Mesothelial cell of epicardium (in vitro differentiated cells): ENCODE measurements at regions not wholly inside any gene's neighbourhood (a gene's known extent, or its start where the extent isn't known, plus 50 kb on each side); places are given as distances from the start of the nearest gene placed in this dataset.

ENCODE experiments used
- DNase-seq, 2 experiments: peaks; one replicate each; pipeline ENCODE4 v3.0.0; 2021; ENCODE audit warnings: low spot score in 2 of 2; ENCODE audit not compliant: unreplicated experiment in 2 of 2
- H3K27ac Mint-ChIP-seq: 2 replicates; pipeline ENCODE4 v1.8.0; 2021; ENCODE audit warnings: mixed read lengths
- H3K27me3 Mint-ChIP-seq: 2 replicates; pipeline ENCODE4 v1.8.0; 2021; ENCODE audit warnings: low read depth, mixed read lengths
- H3K36me3 Mint-ChIP-seq: 2 replicates; pipeline ENCODE4 v1.8.0; 2021; ENCODE audit warnings: mixed read lengths
- H3K4me1 Mint-ChIP-seq: 2 replicates; pipeline ENCODE4 v1.8.0; 2021; ENCODE audit warnings: mixed read lengths
- H3K4me3 Mint-ChIP-seq: 2 replicates; pipeline ENCODE4 v1.8.0; 2021; ENCODE audit warnings: mild to moderate bottlenecking, moderate library complexity, mixed read lengths
- H3K9me3 Mint-ChIP-seq: 2 replicates; pipeline ENCODE4 v1.8.0; 2021; ENCODE audit warnings: mixed read lengths
- TF ChIP-seq, protein P1 (sequence below): fragments of 200-600 bp; sonication (generic); IDR thresholded peaks from one replicate; pipeline ENCODE4 v1.5.0; 2021; ENCODE audit warnings: antibody characterized with exemption; ENCODE audit not compliant: unreplicated experiment

DNA sequence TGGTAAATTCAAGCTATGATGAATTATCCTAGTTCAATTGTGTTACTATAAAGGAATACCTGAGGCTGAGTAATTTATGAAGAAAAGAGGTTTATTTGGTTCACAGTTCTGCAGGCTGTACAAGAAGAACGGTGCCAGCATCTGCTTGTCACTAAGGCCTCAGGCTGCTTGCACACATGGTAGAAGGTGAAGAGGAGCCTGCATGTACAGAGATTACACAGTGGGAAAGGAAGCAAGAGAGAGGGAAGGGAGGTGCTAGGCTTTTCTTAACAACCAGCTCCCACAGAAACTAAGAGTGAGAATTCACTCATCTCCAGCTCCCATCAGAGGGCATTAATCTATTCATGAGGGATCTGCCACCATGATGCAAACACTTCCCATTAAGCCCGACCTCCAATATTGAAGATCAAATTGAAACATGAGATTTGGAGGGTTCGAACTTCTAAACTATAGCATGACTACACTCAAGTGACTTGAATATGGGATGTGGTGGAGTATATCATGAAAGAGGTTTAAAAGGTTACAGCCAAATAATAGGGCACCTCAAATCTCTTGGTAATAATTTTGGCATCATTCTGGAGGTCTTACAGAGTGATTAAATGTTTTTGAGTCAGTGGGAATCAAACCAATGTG is 58.4 kb upstream of the ETAA1 start:
- H3K9me3 Mint-ChIP-seq: peaks cover 9% of the 10 kb centered on the region
- H3K36me3 Mint-ChIP-seq: peaks cover 3% of the 10 kb centered on the region
- DNase-seq: no peak
- H3K4me3 Mint-ChIP-seq: no peak overlapping the region
- H3K27me3 Mint-ChIP-seq: peaks cover 2% of the 10 kb centered on the region
- TF ChIP-seq, protein P1, sequence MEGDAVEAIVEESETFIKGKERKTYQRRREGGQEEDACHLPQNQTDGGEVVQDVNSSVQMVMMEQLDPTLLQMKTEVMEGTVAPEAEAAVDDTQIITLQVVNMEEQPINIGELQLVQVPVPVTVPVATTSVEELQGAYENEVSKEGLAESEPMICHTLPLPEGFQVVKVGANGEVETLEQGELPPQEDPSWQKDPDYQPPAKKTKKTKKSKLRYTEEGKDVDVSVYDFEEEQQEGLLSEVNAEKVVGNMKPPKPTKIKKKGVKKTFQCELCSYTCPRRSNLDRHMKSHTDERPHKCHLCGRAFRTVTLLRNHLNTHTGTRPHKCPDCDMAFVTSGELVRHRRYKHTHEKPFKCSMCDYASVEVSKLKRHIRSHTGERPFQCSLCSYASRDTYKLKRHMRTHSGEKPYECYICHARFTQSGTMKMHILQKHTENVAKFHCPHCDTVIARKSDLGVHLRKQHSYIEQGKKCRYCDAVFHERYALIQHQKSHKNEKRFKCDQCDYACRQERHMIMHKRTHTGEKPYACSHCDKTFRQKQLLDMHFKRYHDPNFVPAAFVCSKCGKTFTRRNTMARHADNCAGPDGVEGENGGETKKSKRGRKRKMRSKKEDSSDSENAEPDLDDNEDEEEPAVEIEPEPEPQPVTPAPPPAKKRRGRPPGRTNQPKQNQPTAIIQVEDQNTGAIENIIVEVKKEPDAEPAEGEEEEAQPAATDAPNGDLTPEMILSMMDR: no peak
- no peak overlapping the region for H3K27ac Mint-ChIP-seq
- no peaks in the 10 kb centered on the region for H3K4me1 Mint-ChIP-seq

DNA sequence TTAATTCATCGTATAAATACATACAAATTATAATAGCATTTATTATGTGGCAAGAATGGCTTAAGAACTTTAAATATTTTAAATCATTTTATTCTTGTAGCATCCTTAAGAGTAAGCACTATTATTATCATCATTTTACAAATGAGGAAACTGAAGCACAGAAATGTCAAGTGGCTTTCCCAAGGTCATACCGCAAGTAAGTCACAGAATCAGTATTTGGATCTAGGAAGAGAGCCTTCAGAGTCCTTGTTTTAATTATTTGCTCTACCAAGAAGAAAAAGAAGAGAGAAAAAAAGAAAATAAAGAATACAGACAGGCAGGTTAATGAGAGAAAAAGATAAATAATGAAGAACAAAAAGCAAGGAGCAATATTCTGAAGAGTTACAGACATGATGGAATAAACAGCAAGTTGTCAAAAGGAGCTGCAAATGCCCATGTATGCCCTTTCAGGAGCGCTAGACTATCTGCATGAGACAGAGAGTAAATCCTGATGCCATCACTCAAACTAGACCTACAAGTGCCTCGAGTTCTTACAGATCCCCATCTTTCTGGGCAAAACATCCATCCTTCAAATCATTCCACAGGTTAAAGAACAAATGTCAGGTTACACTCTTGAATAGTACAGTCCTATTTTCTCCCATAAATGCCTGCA is 57.8 kb upstream of the ETAA1 start:
- Mint-ChIP-seq H3K27me3 (peaks cover 1% of the 10 kb centered on the region), H3K9me3 (peaks cover 9% of the 10 kb centered on the region), H3K4me3 (no peak overlapping the region), H3K36me3 (peaks cover 3% of the 10 kb centered on the region), H3K27ac (no peak overlapping the region), H3K4me1 (no peaks in the 10 kb centered on the region)
- DNase-seq: no peak
- TF ChIP-seq, protein P1: no peak

DNA sequence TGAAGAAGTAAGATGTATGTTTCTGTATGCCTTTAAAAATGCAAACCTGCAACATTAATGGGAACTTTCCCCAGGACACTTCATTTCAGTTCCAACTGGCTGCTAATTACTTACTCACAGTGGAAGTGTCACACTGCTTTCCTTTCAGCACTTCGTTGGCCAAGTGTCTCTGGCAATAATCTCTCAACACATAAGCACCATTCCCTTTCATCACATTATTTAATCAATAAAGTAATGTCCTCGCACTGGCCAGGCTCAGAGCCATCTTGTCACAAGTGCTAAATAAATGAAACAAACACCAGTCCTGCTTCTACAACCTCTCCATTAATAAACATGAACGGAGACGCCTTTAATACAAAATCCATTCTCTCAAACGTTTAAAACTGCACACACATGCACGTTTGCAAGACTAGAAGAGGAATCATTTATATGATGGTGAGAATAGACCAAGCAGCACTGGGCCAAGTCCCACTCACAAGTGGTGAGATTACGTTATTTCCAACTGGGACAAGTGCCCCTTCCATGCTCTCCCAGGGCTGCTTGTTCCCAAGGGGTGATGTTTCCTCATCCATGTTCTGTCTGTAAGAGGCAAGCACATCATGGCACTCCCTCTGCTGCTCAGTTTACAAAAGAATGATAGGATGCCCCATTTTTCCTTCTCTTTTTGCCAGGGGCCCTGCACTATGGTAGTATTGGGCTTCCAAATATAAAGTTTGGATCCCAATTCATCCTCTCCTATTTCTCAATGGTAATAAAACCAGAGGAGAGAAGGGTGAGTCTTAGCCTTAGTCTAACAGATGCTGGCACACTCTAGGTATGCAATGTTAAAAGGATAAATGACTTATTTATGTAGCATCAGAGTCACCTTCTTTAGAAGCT is 56.8 kb upstream of the ETAA1 start:
- H3K4me3 Mint-ChIP-seq: no peak overlapping the region
- TF ChIP-seq, protein P1: no peak

DNA sequence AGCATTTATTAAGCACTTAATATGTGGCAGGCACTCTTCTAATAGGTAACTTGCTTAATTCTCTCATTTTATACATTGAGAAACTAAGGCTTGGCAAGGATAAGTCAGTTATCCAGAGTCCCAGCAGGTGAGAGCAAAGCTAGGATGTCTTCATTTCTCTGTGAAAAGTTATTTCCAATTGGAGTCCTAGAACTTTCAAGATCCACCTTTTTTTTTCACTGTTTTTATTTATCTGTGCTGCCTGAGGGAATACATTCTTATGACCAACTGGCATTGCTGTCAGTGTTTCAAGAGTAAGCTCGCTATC is 56.2 kb upstream of the ETAA1 start:
- Mint-ChIP-seq H3K36me3 (peaks cover 3% of the 10 kb centered on the region), H3K27ac (no peak overlapping the region), H3K4me3 (no peak overlapping the region), H3K4me1 (no peaks in the 10 kb centered on the region), H3K27me3 (peaks cover 1% of the 10 kb centered on the region), H3K9me3 (peaks cover 9% of the 10 kb centered on the region)
- TF ChIP-seq, protein P1: no peak
- DNase-seq: no peak

More for the DNA sequence above, 56.8 kb upstream of the ETAA1 start:
- Mint-ChIP-seq H3K27ac (no peak overlapping the region), H3K36me3 (peaks cover 3% of the 10 kb centered on the region), H3K27me3 (peaks cover 1% of the 10 kb centered on the region), H3K4me1 (no peaks in the 10 kb centered on the region), H3K9me3 (peaks cover 9% of the 10 kb centered on the region)
- no peak for DNase-seq

DNA sequence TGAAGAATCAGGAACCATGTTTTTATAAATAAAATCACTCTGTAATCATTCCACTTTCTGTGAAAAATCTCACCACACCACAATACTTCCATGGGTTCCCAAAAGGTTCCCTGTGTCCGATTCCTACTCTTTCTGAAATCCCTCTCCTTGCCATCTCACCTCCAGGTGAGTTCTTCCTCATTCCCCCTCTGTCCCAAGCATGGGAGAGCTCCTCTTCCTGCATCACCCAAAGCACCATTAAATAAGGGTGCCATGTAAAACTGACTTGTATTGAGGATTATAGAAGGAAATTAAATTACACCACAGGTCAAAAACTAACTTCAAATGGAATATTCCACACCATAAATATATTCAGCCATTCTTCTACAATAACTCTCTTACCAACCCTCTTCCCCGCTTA is 55.8 kb upstream of the ETAA1 start:
- H3K27me3 Mint-ChIP-seq: peaks cover 1% of the 10 kb centered on the region
- DNase-seq: no peak
- peaks cover 3% of the 10 kb centered on the region for H3K36me3 Mint-ChIP-seq
- H3K4me1 Mint-ChIP-seq: no peaks in the 10 kb centered on the region
- H3K9me3 Mint-ChIP-seq: peaks cover 9% of the 10 kb centered on the region
- TF ChIP-seq, protein P1: no peak
- no peak overlapping the region for H3K4me3 Mint-ChIP-seq
- H3K27ac Mint-ChIP-seq: no peak overlapping the region
